Smooth muscle cell (in vitro differentiated cells): ENCODE measurements at regions not wholly inside any gene's neighbourhood (a gene's known extent, or its start where the extent isn't known, plus 50 kb on each side); places are given as distances from the start of the nearest gene placed in this dataset.

Experiments used
- DNase-seq: peaks from one replicate; lab custom pipeline; 2025; ENCODE audit not compliant: unreplicated experiment; lab: John Stamatoyannopoulos, UW
- H2AFZ ChIP-seq: fragments of 200-600 bp; sonication (generic); 2 replicates; pipeline ENCODE4 v1.6.0; 2016; ENCODE audit warnings: antibody characterized with exemption, low read depth, mild to moderate bottlenecking
- H3F3A ChIP-seq: fragments of 200-600 bp; sonication (generic); 2 replicates; pipeline ENCODE4 v1.6.0; 2017; ENCODE audit warnings: antibody characterized with exemption, low read depth
- H3K27ac ChIP-seq: fragments of 200-600 bp; sonication (generic); 2 replicates; pipeline ENCODE4 v1.5.1; 2016; ENCODE audit warnings: low read depth, mild to moderate bottlenecking
- H3K27me3 ChIP-seq: fragments of 200-600 bp; sonication (generic); 2 replicates; pipeline ENCODE4 v1.6.1; 2016; ENCODE audit warnings: low read depth, mild to moderate bottlenecking
- H3K36me3 ChIP-seq: fragments of 200-600 bp; sonication (generic); 2 replicates; pipeline ENCODE4 v1.5.1; 2016; ENCODE audit warnings: low read depth
- H3K4me1 ChIP-seq: fragments of 200-600 bp; sonication (generic); 2 replicates; pipeline ENCODE4 v1.5.1; 2016; ENCODE audit warnings: low read depth
- H3K4me2 ChIP-seq: fragments of 200-600 bp; sonication (generic); 2 replicates; pipeline ENCODE4 v1.6.0; 2016; ENCODE audit warnings: mild to moderate bottlenecking
- H3K4me3 ChIP-seq: fragments of 200-600 bp; sonication (generic); 2 replicates; pipeline ENCODE4 v1.5.1; 2016; ENCODE audit warnings: mild to moderate bottlenecking
- H3K79me2 ChIP-seq: fragments of 200-600 bp; sonication (generic); 2 replicates; pipeline ENCODE4 v1.6.0; 2016; ENCODE audit warnings: low read depth, mild to moderate bottlenecking
- H3K9ac ChIP-seq: fragments of 200-600 bp; sonication (generic); 2 replicates; pipeline ENCODE4 v1.6.0; 2016; ENCODE audit warnings: low read depth
- H3K9me3 ChIP-seq: fragments of 200-600 bp; sonication (generic); replicated peaks from 2 replicates; pipeline ENCODE4 v1.5.1; 2016; ENCODE audit warnings: low read depth
- H4K20me1 ChIP-seq: fragments of 200-600 bp; sonication (generic); 2 replicates; pipeline ENCODE4 v1.6.0; 2016; ENCODE audit warnings: low read depth
- CTCF ChIP-seq: fragments of 200-600 bp; sonication (generic); IDR thresholded peaks from 2 replicates; pipeline ENCODE4 v1.5.1; 2017; ENCODE audit warnings: borderline replicate concordance, mild to moderate bottlenecking, antibody characterized with exemption; ENCODE audit not compliant: insufficient read depth, poor library complexity, severe bottlenecking
- WGBS: methylation state at CpG from one replicate; pipeline ENCODE4 v1.1.7; 2016; ENCODE audit warnings: low lambda C conversion rate; 5-methylcytosine and 5-hydroxymethylcytosine counted together

DNA sequence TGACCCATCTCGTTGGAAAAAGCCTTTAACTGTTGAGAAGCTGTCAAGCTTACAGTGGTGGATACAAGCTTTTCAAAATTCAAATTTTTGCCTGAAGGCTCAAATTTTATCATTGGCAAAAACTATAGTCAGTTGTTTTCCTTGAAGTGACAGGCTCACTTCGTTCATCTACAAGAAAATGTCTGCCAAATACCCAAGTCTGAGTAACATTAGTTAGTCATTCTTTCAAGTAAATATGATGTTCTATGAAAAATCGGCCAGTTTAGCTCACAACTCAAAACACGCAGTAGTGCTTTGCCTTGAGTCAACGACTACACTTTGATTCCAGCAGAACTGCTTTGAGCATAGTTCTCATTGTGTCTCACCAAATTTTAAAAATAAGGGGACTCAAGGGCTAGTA is 170.3 kb upstream of the MAMLD1 start:
- no peak for DNase-seq
- no peak overlapping the region for H3K27ac ChIP-seq

GRCh38 chrX:150196285-150196684 is 166.8 kb upstream of the MAMLD1 start:
- Histone ChIP-seq H3K9ac (no peak overlapping the region), H3K4me1 (no peaks in the 10 kb centered on the region), H3F3A (no peaks in the 10 kb centered on the region), H3K79me2 (no peaks in the 10 kb centered on the region), H3K27ac (no peak overlapping the region), H3K27me3 (no peaks in the 10 kb centered on the region), H4K20me1 (no peaks in the 10 kb centered on the region), H2AFZ (no peak overlapping the region), H3K9me3 (no peaks in the 10 kb centered on the region), H3K4me2 (no peak overlapping the region), H3K4me3 (no peak overlapping the region), H3K36me3 (no peaks in the 10 kb centered on the region)
- WGBS, result 66% methylated on average over 3 of the region's 3 CpGs
- DNase-seq, result no peak
- no peak for TF ChIP-seq CTCF

More for the DNA sequence above, 170.3 kb upstream of the MAMLD1 start:
- Histone ChIP-seq H3K36me3 (no peaks in the 10 kb centered on the region), H3K4me2 (no peak overlapping the region), H2AFZ (no peak overlapping the region), H3K4me1 (no peaks in the 10 kb centered on the region), H3K27me3 (no peaks in the 10 kb centered on the region), H4K20me1 (no peaks in the 10 kb centered on the region), H3K9ac (no peak overlapping the region), H3K4me3 (no peak overlapping the region), H3F3A (no peaks in the 10 kb centered on the region), H3K79me2 (no peaks in the 10 kb centered on the region), H3K9me3 (no peaks in the 10 kb centered on the region)
- 62% methylated on average over 5 of the region's 5 CpGs for WGBS
- TF ChIP-seq CTCF, result no peak

DNA sequence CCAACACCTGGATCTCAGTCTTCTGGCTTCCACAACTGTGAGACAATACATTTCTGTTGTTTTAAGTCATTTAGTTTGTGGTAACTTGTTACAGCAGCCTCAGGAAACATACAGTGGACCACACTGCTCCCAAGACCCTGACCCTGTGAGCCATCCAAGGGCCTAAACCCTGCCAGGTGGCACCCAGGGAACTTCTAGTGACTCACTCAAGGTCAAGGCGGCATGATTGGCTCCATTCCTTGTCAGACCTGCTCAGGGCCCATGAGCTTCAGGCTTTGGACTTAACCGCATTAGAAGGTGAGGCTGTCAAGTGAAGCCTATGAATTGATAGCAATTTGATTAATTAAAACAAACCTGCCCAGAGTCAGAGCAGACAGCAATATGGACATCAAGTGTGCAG is 165.7 kb upstream of the MAMLD1 start:
- H3K27me3 ChIP-seq, result no peaks in the 10 kb centered on the region
- no peaks in the 10 kb centered on the region for H3K9me3 ChIP-seq
- no peaks in the 10 kb centered on the region for H3K79me2 ChIP-seq
- no peak overlapping the region for H3K9ac ChIP-seq
- H3K4me2 ChIP-seq, result no peak overlapping the region
- no peak overlapping the region for H3K27ac ChIP-seq
- H3K4me3 ChIP-seq, result no peak overlapping the region
- DNase-seq, result no peak
- H3K4me1 ChIP-seq, result no peaks in the 10 kb centered on the region
- no peaks in the 10 kb centered on the region for H4K20me1 ChIP-seq
- no peaks in the 10 kb centered on the region for H3K36me3 ChIP-seq
- 82% methylated on average over 2 of the region's 2 CpGs for WGBS
- H3F3A ChIP-seq, result no peaks in the 10 kb centered on the region
- H2AFZ ChIP-seq, result no peak overlapping the region
- TF ChIP-seq CTCF, result no peak

DNA sequence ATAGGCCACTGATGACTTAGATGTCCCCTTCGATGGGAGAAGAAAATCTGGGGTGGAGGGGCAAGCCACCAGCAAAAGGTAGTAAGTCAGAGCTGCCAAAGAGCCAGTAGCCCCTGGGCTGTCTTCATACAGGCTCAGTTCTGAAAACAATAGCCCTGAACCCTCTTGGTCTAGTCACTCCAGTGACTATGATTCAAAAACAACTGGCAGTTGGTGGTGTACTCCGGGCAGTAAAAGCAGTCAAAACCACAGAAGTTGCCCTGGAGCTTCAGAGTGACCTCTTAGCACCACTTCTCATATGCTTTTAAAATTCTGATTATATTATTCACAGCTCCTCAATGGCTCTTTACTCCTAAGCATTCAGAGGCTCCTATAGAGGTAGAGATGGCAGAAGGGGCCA is 164.3 kb upstream of the MAMLD1 start:
- no peak overlapping the region for H3K9ac ChIP-seq
- no peak for DNase-seq
- 55% methylated on average over 2 of the region's 2 CpGs for WGBS
- no peak overlapping the region for H3K4me2 ChIP-seq
- no peak for TF ChIP-seq CTCF
- H2AFZ ChIP-seq, result no peak overlapping the region
- no peaks in the 10 kb centered on the region for H3K79me2 ChIP-seq
- H3F3A ChIP-seq, result no peaks in the 10 kb centered on the region
- no peaks in the 10 kb centered on the region for H4K20me1 ChIP-seq
- H3K4me1 ChIP-seq, result no peaks in the 10 kb centered on the region
- H3K4me3 ChIP-seq, result no peak overlapping the region
- H3K27ac ChIP-seq, result no peak overlapping the region
- no peaks in the 10 kb centered on the region for H3K9me3 ChIP-seq
- no peaks in the 10 kb centered on the region for H3K36me3 ChIP-seq
- no peaks in the 10 kb centered on the region for H3K27me3 ChIP-seq
